A549 (cell line): ENCODE measurements at regions not wholly inside any gene's neighbourhood (a gene's known extent, or its start where the extent isn't known, plus 50 kb on each side); places are given as distances from the start of the nearest gene placed in this dataset.

Experiments used
- BHLHE40 ChIP-seq: IDR thresholded peaks from 2 replicates; pipeline ENCODE4 v1.6.1; 2012; ENCODE audit warnings: low read depth, low read length, inconsistent platforms
- NR3C1 ChIP-seq: fragments of >200 bp; sonication (Bioruptor Twin); formaldehyde crosslinking; IDR thresholded peaks from 3 replicates; pipeline ENCODE4 v1.6.1; 2017
- POLR2A ChIP-seq: IDR thresholded peaks from 2 replicates; pipeline ENCODE4 v1.6.1; 2012; ENCODE audit warnings: mild to moderate bottlenecking, low read length
- RFX5 ChIP-seq: fragments of 450-650 bp; IDR thresholded peaks from 2 replicates; pipeline ENCODE4 v1.7.1; 2014; ENCODE audit warnings: antibody characterized with exemption, mild to moderate bottlenecking, moderate library complexity
- ZC3H11A ChIP-seq: fragments of 450-650 bp; IDR thresholded peaks from 2 replicates; pipeline ENCODE4 v1.6.1; 2014; ENCODE audit warnings: antibody characterized with exemption, mild to moderate bottlenecking
- TF ChIP-seq, protein P1 (sequence below): fragments of >200 bp; sonication (Bioruptor Twin); formaldehyde crosslinking; IDR thresholded peaks from 3 replicates; pipeline ENCODE4 v1.5.1; 2016

- TF ChIP-seq, protein P1, sequence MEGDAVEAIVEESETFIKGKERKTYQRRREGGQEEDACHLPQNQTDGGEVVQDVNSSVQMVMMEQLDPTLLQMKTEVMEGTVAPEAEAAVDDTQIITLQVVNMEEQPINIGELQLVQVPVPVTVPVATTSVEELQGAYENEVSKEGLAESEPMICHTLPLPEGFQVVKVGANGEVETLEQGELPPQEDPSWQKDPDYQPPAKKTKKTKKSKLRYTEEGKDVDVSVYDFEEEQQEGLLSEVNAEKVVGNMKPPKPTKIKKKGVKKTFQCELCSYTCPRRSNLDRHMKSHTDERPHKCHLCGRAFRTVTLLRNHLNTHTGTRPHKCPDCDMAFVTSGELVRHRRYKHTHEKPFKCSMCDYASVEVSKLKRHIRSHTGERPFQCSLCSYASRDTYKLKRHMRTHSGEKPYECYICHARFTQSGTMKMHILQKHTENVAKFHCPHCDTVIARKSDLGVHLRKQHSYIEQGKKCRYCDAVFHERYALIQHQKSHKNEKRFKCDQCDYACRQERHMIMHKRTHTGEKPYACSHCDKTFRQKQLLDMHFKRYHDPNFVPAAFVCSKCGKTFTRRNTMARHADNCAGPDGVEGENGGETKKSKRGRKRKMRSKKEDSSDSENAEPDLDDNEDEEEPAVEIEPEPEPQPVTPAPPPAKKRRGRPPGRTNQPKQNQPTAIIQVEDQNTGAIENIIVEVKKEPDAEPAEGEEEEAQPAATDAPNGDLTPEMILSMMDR = no peak
- no peak for TF ChIP-seq BHLHE40
- TF ChIP-seq ZC3H11A = no peak
- TF ChIP-seq RFX5 = no peak
- TF ChIP-seq NR3C1 = no peak
- no peak for TF ChIP-seq POLR2A
Observed at GRCh38 chr4:114323841-114324240, 274.8 kb upstream of the UGT8 start.
